ENCODE measurements at regions not wholly inside any gene's neighbourhood (a gene's known extent, or its start where the extent isn't known, plus 50 kb on each side); places are given as distances from the start of the nearest gene placed in this dataset.
"Not testable (repeated sequence)": the region's sequence is repeated elsewhere in the genome, so short reads cannot be mapped to it uniquely, and the experiment has no call there.

DNA sequence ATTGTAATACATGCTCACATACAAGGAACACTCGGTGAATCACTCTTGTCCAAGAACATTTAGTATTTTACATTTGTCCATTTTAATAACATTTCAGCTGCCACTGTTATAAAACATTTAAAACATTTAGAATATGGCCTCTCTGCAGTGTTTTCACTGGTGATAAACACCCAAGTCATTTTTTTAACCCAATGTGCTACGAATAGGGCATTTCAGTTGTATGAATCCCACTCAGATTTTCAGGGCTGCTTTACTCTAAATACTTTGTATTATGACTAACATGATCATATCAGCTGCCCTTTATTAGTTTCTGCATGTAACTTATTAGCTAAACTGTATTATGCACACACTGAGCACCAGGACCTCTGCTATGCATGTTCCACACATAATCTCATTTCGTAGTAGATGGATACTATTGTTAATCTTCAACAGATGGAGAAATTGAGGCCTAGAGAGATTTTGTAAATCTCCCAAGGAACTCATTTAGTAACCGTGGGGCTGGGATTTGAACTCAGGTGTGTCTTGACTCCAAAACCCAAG lies 148.6 kb upstream of the CDIN1 start:
- DNase-seq, result no peak

DNA sequence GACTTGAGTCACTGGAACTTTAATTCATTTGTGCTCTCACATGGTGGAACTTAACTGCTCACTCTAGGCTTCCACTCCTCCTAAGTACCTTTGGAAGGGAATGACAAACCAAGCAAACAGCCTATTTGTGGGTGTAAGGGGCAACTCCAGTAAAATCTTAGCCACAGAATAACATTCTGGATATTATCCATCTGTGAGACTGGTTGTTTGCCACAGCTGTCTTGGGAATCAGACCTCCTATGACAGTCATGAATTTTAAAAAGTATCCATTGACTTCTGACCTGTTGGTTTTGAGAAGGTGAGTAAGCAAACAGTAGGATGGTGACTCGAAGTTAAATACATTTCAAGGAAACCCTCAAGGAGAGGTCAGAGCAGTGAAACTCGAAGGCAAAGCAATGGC lies 147.3 kb upstream of the CDIN1 start:
- no peak for DNase-seq

DNA sequence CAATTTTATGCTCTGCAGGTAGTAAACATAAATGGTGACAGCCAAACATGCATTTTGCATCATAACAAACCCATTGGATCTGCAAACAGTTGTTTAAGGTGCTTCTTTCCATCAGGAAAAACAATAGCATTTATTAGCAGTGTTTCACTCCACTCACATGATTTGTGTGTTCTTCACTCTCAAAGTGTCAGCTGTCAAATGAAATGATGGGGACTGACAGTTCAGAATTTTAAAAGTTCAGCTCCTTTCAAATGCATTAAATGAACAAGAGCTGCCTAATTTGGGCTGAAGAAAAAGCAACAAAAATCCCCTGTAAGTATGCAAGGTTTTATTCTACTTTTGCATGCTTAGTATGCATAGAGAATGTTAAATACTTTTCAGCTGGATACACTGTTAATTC lies 145.2 kb upstream of the CDIN1 start:
- DNase-seq, result no peak

DNA sequence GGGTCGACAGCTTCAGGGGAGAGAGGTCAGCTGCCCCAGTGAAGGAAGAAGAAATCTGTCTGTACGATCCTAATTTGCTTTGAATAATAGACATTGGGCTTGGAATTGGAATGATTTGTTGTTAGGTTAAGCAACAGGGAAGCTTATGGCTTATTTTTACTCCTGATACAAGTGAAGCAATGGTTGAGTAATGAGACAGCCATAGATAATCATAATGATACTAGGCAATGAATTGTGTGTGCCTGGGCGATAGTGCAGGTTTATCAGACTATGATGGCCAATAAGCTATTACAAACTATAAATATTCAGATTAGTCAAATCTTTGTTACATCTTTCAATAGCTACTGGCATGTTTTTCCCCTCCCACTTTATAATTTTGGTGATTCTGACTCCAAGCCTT lies 140.9 kb upstream of the CDIN1 start:
- DNase-seq, result no peak

DNA sequence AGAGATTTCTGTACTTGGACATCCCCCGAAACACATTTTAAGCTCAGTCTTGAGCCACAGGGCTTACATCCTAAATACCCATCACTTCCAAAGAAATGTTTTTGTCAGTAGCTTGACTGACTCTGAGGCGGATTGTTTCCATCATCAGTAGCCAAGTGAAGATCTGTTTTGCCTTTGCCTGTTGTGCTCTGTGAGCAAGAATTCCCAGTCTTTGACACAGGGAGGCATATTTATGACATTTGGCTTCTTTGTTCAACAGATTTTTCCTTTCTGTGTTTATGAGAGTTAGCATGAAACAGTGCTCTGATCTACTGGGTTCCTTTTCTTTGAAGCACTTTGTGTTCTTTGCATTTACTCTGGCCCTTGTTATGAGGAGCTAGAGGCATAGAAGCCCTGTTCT lies 132.1 kb upstream of the CDIN1 start:
- no peak for DNase-seq

DNA sequence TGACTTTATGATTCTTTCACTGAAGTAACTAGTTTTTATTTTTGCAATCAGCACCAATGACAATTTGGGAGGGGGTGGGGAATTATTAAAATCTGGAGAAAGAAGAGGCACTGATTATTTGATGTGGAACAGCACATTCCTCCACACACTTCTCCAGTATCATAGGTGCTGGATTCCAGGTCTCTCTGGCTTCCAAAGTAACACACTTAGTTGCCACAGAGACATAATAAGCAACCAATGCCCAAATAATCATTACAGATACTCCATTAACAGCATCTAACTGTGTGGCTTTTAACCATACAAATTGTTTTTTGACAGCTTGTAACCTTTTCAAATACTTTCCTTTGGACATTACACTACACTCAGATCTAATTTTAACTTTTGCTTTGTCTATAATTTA lies 131.0 kb upstream of the CDIN1 start:
- DNase-seq, result no peak

DNA sequence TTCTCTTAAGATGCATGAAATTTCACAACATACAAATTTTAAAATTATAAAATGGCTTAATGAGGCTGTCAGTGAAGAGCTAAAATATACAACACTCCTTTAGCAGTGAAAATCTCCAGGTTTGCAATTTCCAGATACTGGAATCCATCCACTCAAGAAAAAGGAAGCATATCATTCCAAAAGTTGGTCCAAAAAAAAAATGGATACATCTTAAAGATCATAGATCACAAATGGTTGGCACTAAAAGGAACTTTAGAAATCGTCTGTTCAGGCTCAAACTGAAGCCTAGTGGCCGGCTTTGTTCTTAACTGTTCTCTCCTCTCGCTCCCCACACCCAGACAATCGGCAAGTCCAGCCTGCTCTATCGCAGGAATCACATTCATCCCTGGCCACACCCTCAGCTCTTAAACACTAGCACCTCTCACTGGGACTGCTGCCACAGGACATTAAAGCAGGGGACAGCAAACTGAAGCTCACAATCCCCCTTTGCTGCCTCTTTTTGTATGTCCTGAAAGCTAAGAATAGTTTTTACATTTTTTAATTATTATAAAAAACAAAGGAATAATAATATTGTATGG lies 130.3 kb upstream of the CDIN1 start:
- no peak for DNase-seq

DNA sequence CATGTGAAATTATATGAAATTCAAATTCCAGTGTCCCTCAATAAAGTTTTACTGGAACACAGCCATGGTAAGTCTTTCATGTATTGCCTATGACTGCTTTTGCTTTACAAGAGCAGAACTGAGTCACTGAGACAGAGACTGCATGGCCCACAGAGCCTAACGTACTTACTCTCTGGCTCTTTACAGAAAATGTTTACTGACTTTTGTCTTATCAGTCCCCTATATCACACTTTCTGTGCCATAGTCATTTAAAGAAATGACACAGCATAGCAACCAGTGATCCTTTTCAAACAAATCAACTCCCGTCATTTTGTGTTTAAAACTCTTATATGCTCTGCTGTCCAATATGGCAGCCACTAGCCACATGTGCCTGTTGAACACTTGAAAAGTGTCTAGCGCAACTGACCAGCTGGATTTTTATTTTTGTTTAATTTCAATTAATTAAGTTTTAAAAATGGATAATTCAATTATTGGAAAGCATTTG lies 129.7 kb upstream of the CDIN1 start:
- DNase-seq, result no peak

DNA sequence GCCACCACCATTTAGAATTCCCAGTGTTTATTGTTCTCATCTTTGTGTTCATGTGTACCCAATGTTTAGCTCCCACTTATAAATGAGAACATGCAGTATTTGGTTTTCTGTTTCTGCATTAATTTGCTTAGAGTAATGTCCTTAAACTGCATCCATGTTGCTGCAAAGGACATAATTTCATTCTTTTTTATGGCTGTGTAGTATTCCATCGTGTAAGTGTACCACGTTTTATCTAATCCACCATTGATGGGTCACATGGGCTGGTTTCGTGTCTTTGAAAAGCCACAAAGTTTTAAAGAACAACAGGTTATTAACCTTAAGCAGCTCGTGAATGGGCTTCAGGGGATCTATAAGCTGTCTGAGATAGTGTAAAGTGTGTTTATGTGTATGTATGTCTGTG lies 125.2 kb upstream of the CDIN1 start:
- DNase-seq, result not testable (repeated sequence)

DNA sequence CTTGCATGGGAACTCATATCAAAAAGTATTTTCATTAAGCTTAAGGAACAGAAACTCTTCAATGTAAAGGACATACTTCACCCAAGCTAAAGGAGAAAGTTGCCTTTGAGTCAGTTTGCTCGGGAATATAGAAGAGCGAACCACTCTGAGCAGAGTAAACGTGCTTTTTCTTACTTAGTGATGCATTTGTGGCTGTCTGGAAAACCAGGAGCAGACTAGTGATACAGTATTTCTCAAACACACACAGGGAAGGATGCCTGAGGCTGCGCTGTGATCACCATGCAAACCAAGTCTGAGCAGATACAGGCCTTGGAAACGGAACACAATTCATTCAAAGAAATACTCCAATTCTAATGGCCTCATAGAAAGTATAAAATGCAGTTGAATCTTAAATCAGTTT lies 121.0 kb upstream of the CDIN1 start:
- DNase-seq, result no peak

DNA sequence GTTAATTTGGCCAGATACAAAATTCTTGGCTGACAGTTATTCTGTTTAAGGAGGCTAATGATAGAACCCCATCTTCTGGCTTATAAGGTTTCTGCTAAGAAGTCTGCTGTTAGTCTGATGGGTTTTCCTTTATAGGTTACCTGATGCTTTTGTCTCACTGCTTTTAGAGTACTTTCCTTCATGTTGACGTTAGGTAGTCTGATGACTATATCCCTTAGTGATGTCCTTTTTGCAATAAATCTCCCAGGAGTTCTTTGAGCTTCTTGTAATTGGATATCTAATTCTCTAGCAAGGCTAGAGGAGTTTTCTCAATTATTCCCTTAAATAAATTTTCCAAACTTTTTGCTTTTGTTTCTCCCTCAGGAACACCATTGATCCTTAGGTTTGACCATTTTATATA lies 114.1 kb upstream of the CDIN1 start:
- DNase-seq, result no peak

DNA sequence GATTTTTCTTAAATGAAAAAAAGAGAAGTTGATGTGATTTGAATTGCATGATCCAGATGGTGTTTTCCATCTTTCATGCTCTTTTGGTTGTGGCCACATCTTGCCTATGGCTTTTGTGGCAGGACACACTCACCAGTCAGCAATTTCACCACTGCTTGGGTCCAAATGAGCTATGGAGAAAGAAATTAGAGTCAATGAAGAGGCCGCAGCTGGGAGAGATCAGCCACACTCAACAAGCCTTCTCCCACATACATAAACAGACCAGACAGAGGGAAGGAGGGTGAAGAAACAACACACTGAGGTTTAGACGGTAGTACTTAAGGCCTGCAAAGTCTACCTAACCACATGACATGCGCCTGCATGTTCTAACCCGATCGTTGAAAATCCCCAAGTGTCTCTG lies 110.7 kb upstream of the CDIN1 start:
- no peak for DNase-seq

DNA sequence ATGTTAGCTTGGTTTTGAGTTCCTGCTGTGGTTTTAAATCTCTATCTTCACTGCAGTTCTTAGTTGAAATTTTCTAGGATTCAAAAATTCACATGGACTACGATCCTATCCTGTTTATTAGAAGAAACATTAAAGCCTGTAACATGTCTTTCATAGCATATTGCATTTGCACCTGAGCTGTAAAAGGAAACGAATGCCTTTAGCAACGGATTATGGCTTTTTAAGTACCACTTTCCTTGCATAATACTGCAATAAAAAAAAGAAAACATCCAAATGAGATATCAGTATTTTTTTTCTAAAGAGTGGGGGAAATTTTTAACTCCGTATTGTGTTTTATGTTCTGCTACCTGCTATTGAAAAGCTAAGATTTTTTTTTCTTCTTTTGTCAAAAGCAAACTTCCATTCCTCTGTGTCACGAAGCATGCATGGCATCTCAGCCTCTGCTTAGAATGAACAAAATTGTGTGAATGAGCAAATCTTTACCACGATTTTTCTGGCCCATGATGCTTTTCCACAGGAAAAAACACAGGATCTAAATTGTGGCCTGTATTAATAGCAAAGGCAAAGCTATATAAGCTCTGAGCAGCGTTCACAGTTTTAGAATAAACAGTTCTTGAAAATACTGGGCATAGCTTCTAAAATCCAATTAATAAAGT lies 110.0 kb upstream of the CDIN1 start:
- DNase-seq, result no peak

DNA sequence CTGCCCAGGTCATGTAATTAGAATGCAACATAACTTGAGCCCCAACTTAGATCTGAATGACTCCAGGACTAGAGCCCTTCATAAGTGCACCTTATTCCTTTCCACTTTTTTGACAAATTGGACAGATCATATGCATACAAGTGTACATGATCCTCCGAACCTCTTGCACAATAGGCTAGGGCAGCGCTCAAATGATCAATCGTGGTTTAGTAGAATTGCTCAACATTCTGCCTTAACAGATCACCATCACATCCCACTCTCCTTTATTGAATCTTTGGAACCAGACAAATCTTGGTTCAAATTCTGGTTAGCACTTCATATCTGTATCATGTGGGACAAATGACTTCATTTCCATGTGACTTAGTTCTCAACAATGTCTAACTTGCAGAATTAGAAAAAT lies 106.8 kb upstream of the CDIN1 start:
- no peak for DNase-seq

DNA sequence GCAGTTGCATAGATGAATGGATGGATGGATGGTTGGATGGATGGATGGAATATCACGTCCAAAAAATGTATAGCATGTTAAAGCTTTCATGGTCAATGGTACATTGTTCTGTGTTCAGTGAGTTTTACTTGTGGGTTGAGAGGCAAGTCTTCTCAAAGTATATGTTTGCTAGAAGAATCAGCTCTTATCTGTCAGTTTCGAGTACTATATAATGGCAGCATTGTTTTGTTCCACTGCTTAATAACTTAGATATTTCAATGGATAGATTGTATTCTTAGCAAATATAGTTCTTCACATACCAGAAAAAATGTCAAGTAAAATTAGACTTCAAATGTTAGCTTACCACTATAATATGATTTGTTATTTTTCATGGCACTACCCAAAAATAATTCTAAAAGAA lies 100.9 kb upstream of the CDIN1 start:
- no peak for DNase-seq

DNA sequence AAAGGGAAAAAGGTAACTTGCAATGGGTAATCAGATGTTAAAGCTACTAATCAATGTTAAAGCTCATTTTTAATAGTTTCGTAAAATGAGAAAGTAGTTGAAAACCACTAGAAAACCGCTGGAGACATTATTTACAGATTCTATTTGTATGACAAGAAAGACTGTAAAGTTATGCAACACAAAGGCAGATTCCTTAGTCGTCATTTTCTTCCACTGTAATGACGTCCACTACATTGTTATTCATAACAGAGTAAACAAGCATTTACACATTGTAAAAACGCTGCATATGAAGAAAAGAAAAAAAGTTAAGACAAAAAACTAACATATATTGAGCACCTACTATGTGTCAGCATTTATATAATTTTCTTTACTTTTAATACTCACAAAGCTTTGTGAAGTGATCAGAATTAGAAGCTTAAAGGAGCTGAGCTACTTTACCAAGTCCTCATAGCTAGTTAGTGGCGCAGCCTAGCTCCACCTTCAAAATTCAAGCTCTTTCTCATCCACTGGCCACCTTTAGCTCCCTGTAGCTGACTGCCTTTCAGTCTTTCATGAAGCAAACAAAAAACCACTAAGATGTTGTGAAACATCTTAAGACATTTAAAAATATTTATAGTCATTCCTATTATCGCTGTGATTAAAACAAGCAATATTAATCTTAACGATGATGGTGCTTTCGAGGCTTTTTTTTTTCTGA lies 100.1 kb upstream of the CDIN1 start:
- DNase-seq, result no peak

DNA sequence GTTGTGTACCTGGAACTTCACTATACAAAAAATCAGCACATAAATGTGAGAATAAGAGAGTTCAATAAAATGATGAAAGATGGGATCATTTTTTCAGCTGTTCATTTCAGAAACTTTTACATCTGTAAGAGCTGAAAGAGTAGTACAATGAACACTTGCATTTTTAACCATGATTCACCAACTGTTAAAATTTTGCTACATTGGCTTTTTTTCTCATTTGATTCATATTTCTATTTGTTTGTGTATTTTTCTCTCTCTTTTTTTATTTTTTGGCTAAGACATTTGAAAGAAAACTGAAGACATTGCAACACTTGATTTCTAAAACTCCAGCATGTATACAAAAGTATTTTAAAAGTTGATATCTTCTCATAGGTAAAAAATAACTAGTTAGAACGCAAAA lies 98.3 kb upstream of the CDIN1 start:
- DNase-seq, result no peak

DNA sequence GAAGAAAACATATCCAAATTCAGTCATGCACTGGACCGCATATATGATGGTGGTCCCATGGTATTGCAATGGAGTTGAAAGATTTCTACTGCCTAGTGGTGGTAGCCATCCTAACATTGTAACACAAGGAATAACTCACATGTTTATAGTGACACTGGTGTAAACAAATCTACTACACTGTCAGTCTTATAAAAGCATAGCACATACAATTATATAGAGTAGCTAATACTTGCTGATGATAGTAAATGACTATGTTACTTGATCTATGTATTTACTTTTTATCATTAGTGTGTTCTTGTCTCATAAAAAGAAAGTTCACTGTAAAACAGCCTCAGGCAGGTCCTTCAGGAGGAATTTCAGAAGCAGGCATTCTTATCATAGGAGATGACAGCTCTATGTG lies 96.0 kb upstream of the CDIN1 start:
- DNase-seq, result no peak

DNA sequence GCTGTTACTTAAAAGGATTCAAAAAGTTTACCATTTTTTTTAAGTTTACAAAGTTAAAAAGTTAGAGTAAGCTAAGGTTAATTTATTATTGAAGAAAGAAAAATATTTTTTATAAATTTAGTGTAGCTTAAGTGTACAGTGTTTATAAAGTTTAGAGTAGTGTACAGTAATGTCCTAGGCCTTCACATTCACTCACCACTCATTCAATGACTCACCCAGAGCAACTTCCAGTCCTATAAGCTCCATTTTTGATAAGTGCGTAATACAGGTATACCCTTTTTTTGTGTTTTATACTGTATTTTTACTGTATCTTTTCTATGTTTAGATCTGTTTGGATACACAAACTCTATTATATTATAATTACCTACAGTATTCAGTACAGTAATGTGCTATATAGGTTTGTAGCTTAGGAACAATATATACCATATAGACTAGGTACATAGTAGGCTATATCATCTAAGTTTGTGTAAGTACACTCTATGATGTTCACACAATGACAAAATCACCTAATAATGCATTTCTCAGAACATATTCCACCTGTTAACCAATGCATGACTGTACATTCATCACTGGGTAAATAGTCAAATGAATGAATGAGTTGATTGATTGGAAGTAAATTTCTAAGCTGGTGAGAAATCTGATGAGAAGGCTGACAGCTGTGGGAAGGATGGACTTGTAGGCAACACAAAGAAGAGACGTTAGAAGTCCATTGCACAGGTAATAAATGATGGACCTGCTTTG lies 95.2 kb upstream of the CDIN1 start:
- DNase-seq, result no peak

DNA sequence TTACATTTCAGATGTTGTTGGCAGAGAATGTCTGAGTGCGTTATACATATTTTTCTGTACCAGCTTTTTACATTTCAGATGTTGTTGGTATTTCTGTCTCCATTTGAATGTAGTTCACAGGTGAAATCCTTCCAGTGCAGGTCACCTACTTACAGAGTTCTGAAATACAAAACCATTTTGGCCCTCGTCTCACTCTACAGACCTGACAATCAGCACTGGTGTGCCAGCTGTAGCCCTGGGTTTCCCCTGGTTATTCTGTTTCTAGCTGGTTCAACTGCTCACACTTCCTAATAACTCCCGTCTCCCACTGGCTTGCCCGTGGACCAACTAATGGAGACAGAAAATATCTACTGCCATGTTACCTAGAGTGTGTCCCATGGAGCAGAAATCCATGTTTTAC lies 87.5 kb upstream of the CDIN1 start:
- DNase-seq, result no peak

DNA sequence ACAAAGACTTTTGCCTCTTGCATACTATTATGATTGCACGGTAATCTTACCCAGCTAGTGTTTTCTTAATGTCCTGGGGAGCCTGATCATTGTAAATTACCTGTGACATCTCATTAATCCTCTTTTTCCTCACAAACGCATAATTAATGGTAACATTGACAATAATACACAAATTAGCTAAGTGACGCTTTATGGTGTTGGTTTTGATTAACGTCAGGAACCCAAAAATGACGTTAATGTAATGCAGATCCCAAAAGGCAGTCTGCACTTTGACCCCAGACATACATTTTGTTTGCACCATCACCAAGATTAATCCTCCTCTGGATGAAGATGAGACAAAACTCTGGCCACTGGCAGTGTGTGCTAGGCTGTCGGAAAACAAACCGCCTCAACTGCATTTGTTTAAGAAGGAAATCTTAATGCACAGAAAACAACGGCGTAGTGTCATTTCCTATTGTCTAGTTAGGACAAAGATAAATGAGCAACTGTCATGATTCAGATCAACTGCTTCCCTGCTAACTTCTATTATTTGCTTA lies 83.9 kb upstream of the CDIN1 start:
- no peak for DNase-seq

DNA sequence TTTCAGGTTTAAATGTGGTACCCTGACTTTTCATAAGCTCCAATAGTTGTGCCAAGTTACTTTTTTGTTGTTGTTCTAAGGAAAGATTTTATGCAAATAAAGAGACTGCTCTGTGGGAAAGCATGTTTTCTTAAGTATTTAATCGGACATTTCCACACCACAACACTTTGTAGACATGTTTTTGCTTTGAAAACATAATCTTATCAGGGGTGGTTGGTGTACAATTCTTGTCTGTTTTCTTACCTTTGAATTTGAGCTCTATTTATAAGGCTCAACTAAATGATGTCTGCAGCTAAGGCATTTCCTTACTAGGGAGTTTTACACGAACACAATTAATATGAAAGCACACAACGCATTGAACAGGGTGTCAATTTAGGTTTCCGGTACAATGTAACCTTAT lies 81.5 kb upstream of the CDIN1 start:
- DNase-seq, result no peak

DNA sequence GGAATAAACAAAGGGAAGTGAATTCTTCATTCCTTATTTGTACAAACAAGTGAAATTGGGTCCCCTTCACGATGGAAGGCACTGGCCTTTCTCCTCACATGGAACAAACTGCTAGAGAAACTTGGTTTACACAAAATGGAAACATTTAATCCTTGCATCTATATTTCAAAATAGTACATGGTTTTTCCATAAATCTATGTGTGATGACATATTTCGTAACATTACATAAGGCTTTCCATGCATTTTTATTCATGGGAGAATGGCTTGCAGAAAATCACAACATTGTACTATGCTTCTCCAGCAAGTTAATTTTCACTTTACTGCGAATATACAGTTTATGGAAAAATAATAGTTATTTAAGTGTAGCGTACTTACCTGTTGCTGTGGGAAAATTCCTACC lies 81.0 kb upstream of the CDIN1 start:
- DNase-seq, result no peak

All from amniotic stem cell (primary cell).